ENCODE measurements at regions not wholly inside any gene's neighbourhood (a gene's known extent, or its start where the extent isn't known, plus 50 kb on each side); places are given as distances from the start of the nearest gene placed in this dataset.

- TF ChIP-seq, protein P1, sequence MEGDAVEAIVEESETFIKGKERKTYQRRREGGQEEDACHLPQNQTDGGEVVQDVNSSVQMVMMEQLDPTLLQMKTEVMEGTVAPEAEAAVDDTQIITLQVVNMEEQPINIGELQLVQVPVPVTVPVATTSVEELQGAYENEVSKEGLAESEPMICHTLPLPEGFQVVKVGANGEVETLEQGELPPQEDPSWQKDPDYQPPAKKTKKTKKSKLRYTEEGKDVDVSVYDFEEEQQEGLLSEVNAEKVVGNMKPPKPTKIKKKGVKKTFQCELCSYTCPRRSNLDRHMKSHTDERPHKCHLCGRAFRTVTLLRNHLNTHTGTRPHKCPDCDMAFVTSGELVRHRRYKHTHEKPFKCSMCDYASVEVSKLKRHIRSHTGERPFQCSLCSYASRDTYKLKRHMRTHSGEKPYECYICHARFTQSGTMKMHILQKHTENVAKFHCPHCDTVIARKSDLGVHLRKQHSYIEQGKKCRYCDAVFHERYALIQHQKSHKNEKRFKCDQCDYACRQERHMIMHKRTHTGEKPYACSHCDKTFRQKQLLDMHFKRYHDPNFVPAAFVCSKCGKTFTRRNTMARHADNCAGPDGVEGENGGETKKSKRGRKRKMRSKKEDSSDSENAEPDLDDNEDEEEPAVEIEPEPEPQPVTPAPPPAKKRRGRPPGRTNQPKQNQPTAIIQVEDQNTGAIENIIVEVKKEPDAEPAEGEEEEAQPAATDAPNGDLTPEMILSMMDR (conservative IDR thresholded peaks at IDR 0.05) = peak; percentile 13
- no peak for TF ChIP-seq ZFX (IDR thresholded peaks at IDR 0.05)
Measured at GRCh38 chr9:117622347-117622746, 81.9 kb upstream of the TLR4 start.
